Common myeloid progenitor, CD34-positive (primary cell): ENCODE measurements at regions not wholly inside any gene's neighbourhood (a gene's known extent, or its start where the extent isn't known, plus 50 kb on each side); places are given as distances from the start of the nearest gene placed in this dataset.
A peak's percentile ranks its signal among the peaks of the same experiment; 100 is the strongest.

ENCODE experiments used
- CTCF ChIA-PET: fragments of 350-600 bp; sonication (Branson Sonifier 250); formaldehyde crosslinking; loops from one replicate; lab custom pipeline; 2021; ENCODE audit warnings: antibody characterized with exemption; lab: Charles Lee
- POLR2A ChIA-PET: fragments of 350-600 bp; sonication (Branson Sonifier 250); formaldehyde crosslinking; loops from one replicate; lab custom pipeline; 2021; ENCODE audit warnings: antibody characterized with exemption; lab: Charles Lee
- DNase-seq, 3 donors: peaks; one replicate each; pipeline versions ENCODE4 v3.0.0 to v3.0.0-alpha.2; 2013
- H3K27ac ChIP-seq, 2 experiments: 1 replicate in 1 of 2; 2 replicates in 1 of 2; pipeline ENCODE4 v1.7.0; 2013; ENCODE audit warnings: inconsistent platforms in 2 of 2, low read length in 2 of 2, mild to moderate bottlenecking in 2 of 2, low read depth in 1 of 2, moderate library complexity in 1 of 2; ENCODE audit not compliant: severe bottlenecking in 2 of 2, insufficient read depth in 1 of 2, poor library complexity in 1 of 2
- H3K27me3 ChIP-seq, 5 experiments: replicated peaks in 2 of 5; 1 replicate in 3 of 5; 2 replicates in 2 of 5; pipeline versions ENCODE4 v1.6.1 to v1.7.0; 2013; ENCODE audit warnings: low read length in 4 of 5, mild to moderate bottlenecking in 2 of 5, moderate library complexity in 2 of 5, inconsistent platforms in 1 of 5; ENCODE audit not compliant: insufficient read depth in 5 of 5, control insufficient read depth in 4 of 5
- H3K36me3 ChIP-seq, 4 experiments: 1 replicate in 2 of 4; 2 replicates in 2 of 4; pipeline versions ENCODE4 v1.6.1 to v1.7.0; 2013; ENCODE audit warnings: low read length in 3 of 4, control low read depth in 1 of 4, mild to moderate bottlenecking in 1 of 4; ENCODE audit not compliant: control insufficient read depth in 4 of 4, insufficient read depth in 4 of 4
- H3K4me1 ChIP-seq, 4 experiments: 1 replicate in 3 of 4; 2 replicates in 1 of 4; pipeline versions ENCODE4 v1.6.1 to v1.7.1; 2013; ENCODE audit warnings: low read length in 3 of 4, mild to moderate bottlenecking in 3 of 4, control low read depth in 1 of 4, inconsistent platforms in 1 of 4, moderate library complexity in 1 of 4; ENCODE audit not compliant: control insufficient read depth in 4 of 4, insufficient read depth in 4 of 4; ENCODE audit errors: control extremely low read depth in 1 of 4
- H3K4me3 ChIP-seq, 7 experiments: 1 replicate in 4 of 7; 2 replicates in 3 of 7; pipeline versions ENCODE4 v1.5.1 to v1.7.0; 2013; ENCODE audit warnings: mild to moderate bottlenecking in 7 of 7, low read length in 6 of 7, moderate library complexity in 6 of 7, inconsistent platforms in 2 of 7, low read depth in 2 of 7, control low read depth in 1 of 7; ENCODE audit not compliant: insufficient read depth in 4 of 7, control insufficient read depth in 1 of 7; ENCODE audit errors: extremely low read depth in 1 of 7
- H3K9me3 ChIP-seq, 5 experiments: 1 replicate in 4 of 5; 2 replicates in 1 of 5; pipeline versions ENCODE4 v1.6.1 to v1.7.1; 2013; ENCODE audit warnings: low read length in 4 of 5, mild to moderate bottlenecking in 2 of 5, inconsistent platforms in 1 of 5, low read depth in 1 of 5, moderate library complexity in 1 of 5; ENCODE audit not compliant: control insufficient read depth in 4 of 5, insufficient read depth in 2 of 5; ENCODE audit errors: control extremely low read depth in 1 of 5
- WGBS: methylation state at CpG from one replicate; pipeline ENCODE4 v1.1.5; 2013; ENCODE audit not compliant: insufficient coverage; 5-methylcytosine and 5-hydroxymethylcytosine counted together

- Histone ChIP-seq H3K36me3 (no peaks in the 10 kb centered on the region), H3K9me3 (peaks cover 0 to 7% (median 3%) of the 10 kb centered on the region in 5 experiments), H3K4me1 (peaks cover 7 to 25% (median 22%) of the 10 kb centered on the region in 4 experiments), H3K27me3 (no peaks in the 10 kb centered on the region), H3K27ac (no peak overlapping the region), H3K4me3 (no peak overlapping the region)
- ChIA-PET CTCF (interaction anchor here (0.7 kb wide), 1 partner anchor 21 kb away, joined by 3 read pairs; no protein-coding TSS in a partner anchor), POLR2A (no interaction called here)
- 100% methylated on average over 1 of the region's 5 CpGs for WGBS
- no peak for DNase-seq
These were observed 616.7 kb downstream of the MCTP2 start for GRCh38 chr15:94848054-94848453.

GRCh38 chr15:94855018-94855408 lies 623.7 kb downstream of the MCTP2 start:
- Histone ChIP-seq H3K4me3 (no peak overlapping the region), H3K9me3 (peaks cover 0 to 11% (median 4%) of the 10 kb centered on the region in 5 experiments), H3K36me3 (no peaks in the 10 kb centered on the region), H3K4me1 (no peaks in the 10 kb centered on the region), H3K27ac (peak overlapping the region in 1 of 2 experiments; percentile 21), H3K27me3 (no peaks in the 10 kb centered on the region)
- ChIA-PET CTCF (no interaction called here), POLR2A (no interaction called here)
- no peak for DNase-seq
- WGBS: no CpG with 5 or more reads among the region's 3 CpGs

- ChIA-PET POLR2A (no interaction called here), CTCF (no interaction called here)
- no peaks in the 10 kb centered on the region for H3K27me3 ChIP-seq
- H3K27ac ChIP-seq: peak overlapping the region in 1 of 2 experiments; percentile 21
- no peaks in the 10 kb centered on the region for H3K4me1 ChIP-seq
- DNase-seq: no peak
- H3K4me3 ChIP-seq: no peak overlapping the region
- H3K36me3 ChIP-seq: no peaks in the 10 kb centered on the region
- peaks cover 0 to 11% (median 4%) of the 10 kb centered on the region in 5 experiments for H3K9me3 ChIP-seq
- 98% methylated on average over 39 of the region's 49 CpGs for WGBS
These were observed 624.3 kb downstream of the MCTP2 start for GRCh38 chr15:94855409-94856266.

- POLR2A ChIA-PET: no interaction called here
These were observed 625.0 kb downstream of the MCTP2 start for GRCh38 chr15:94856267-94856854.

GRCh38 chr15:94857466-94857865 lies 626.1 kb downstream of the MCTP2 start:
- Histone ChIP-seq H3K4me1 (no peaks in the 10 kb centered on the region), H3K27ac (no peak overlapping the region), H3K36me3 (no peaks in the 10 kb centered on the region), H3K9me3 (peaks cover 0 to 7% (median 2%) of the 10 kb centered on the region in 5 experiments), H3K27me3 (no peaks in the 10 kb centered on the region), H3K4me3 (no peak overlapping the region)
- ChIA-PET POLR2A (no interaction called here), CTCF (no interaction called here)
- DNase-seq: no peak
- WGBS: 100% methylated on average over 3 of the region's 4 CpGs

More at GRCh38 chr15:94856267-94856854, 625.0 kb downstream of the MCTP2 start:
- H3K36me3 ChIP-seq: no peaks in the 10 kb centered on the region
- H3K9me3 ChIP-seq: peaks cover 0 to 11% (median 4%) of the 10 kb centered on the region in 5 experiments
- 95% methylated on average over 38 of the region's 50 CpGs for WGBS
- CTCF ChIA-PET: no interaction called here
- H3K4me3 ChIP-seq: no peak overlapping the region
- no peaks in the 10 kb centered on the region for H3K27me3 ChIP-seq
- no peaks in the 10 kb centered on the region for H3K4me1 ChIP-seq
- DNase-seq: no peak
- peak overlapping the region in 1 of 2 experiments; percentile 21 for H3K27ac ChIP-seq

- POLR2A ChIA-PET: no interaction called here
- DNase-seq: no peak
- H3K36me3 ChIP-seq: no peaks in the 10 kb centered on the region
- CTCF ChIA-PET: no interaction called here
- H3K27ac ChIP-seq: no peak overlapping the region
- H3K27me3 ChIP-seq: no peaks in the 10 kb centered on the region
- H3K4me1 ChIP-seq: no peaks in the 10 kb centered on the region
- H3K9me3 ChIP-seq: peaks cover 0 to 10% (median 2%) of the 10 kb centered on the region in 5 experiments
- no peak overlapping the region for H3K4me3 ChIP-seq
- 91% methylated on average over 5 of the region's 5 CpGs for WGBS
These were observed 626.6 kb downstream of the MCTP2 start for GRCh38 chr15:94858011-94858410.

GRCh38 chr15:94858449-94858848 lies 627.1 kb downstream of the MCTP2 start:
- Histone ChIP-seq H3K4me3 (no peak overlapping the region), H3K4me1 (no peaks in the 10 kb centered on the region), H3K36me3 (no peaks in the 10 kb centered on the region), H3K27me3 (no peaks in the 10 kb centered on the region), H3K27ac (no peak overlapping the region), H3K9me3 (peaks cover 0 to 11% (median 2%) of the 10 kb centered on the region in 5 experiments)
- ChIA-PET POLR2A (no interaction called here), CTCF (no interaction called here)
- DNase-seq: no peak
- 94% methylated on average over 2 of the region's 2 CpGs for WGBS
